ENCODE measurements at regions not wholly inside any gene's neighbourhood (a gene's known extent, or its start where the extent isn't known, plus 50 kb on each side); places are given as distances from the start of the nearest gene placed in this dataset.

DNA sequence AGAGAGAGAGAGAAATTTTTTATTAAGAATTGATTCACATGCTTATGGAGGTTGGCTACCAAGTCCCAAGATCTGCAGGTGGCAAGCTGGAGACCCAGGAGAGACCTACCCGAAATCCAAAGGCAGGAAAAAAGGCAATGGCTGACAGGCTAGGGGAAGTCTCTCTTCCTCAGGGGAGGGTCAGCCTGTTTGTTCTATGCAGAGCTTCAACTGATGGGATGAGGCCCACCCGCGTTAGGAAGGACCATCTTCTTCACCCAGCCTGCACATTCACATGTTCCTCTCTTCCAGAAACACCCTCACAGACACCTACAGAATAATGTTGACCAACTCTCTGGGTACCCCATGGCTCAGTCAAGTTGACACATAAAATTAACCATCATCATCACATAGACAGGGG lies 65.3 kb upstream of the SERP2 start (continued):
- TF ChIP-seq, protein P1, sequence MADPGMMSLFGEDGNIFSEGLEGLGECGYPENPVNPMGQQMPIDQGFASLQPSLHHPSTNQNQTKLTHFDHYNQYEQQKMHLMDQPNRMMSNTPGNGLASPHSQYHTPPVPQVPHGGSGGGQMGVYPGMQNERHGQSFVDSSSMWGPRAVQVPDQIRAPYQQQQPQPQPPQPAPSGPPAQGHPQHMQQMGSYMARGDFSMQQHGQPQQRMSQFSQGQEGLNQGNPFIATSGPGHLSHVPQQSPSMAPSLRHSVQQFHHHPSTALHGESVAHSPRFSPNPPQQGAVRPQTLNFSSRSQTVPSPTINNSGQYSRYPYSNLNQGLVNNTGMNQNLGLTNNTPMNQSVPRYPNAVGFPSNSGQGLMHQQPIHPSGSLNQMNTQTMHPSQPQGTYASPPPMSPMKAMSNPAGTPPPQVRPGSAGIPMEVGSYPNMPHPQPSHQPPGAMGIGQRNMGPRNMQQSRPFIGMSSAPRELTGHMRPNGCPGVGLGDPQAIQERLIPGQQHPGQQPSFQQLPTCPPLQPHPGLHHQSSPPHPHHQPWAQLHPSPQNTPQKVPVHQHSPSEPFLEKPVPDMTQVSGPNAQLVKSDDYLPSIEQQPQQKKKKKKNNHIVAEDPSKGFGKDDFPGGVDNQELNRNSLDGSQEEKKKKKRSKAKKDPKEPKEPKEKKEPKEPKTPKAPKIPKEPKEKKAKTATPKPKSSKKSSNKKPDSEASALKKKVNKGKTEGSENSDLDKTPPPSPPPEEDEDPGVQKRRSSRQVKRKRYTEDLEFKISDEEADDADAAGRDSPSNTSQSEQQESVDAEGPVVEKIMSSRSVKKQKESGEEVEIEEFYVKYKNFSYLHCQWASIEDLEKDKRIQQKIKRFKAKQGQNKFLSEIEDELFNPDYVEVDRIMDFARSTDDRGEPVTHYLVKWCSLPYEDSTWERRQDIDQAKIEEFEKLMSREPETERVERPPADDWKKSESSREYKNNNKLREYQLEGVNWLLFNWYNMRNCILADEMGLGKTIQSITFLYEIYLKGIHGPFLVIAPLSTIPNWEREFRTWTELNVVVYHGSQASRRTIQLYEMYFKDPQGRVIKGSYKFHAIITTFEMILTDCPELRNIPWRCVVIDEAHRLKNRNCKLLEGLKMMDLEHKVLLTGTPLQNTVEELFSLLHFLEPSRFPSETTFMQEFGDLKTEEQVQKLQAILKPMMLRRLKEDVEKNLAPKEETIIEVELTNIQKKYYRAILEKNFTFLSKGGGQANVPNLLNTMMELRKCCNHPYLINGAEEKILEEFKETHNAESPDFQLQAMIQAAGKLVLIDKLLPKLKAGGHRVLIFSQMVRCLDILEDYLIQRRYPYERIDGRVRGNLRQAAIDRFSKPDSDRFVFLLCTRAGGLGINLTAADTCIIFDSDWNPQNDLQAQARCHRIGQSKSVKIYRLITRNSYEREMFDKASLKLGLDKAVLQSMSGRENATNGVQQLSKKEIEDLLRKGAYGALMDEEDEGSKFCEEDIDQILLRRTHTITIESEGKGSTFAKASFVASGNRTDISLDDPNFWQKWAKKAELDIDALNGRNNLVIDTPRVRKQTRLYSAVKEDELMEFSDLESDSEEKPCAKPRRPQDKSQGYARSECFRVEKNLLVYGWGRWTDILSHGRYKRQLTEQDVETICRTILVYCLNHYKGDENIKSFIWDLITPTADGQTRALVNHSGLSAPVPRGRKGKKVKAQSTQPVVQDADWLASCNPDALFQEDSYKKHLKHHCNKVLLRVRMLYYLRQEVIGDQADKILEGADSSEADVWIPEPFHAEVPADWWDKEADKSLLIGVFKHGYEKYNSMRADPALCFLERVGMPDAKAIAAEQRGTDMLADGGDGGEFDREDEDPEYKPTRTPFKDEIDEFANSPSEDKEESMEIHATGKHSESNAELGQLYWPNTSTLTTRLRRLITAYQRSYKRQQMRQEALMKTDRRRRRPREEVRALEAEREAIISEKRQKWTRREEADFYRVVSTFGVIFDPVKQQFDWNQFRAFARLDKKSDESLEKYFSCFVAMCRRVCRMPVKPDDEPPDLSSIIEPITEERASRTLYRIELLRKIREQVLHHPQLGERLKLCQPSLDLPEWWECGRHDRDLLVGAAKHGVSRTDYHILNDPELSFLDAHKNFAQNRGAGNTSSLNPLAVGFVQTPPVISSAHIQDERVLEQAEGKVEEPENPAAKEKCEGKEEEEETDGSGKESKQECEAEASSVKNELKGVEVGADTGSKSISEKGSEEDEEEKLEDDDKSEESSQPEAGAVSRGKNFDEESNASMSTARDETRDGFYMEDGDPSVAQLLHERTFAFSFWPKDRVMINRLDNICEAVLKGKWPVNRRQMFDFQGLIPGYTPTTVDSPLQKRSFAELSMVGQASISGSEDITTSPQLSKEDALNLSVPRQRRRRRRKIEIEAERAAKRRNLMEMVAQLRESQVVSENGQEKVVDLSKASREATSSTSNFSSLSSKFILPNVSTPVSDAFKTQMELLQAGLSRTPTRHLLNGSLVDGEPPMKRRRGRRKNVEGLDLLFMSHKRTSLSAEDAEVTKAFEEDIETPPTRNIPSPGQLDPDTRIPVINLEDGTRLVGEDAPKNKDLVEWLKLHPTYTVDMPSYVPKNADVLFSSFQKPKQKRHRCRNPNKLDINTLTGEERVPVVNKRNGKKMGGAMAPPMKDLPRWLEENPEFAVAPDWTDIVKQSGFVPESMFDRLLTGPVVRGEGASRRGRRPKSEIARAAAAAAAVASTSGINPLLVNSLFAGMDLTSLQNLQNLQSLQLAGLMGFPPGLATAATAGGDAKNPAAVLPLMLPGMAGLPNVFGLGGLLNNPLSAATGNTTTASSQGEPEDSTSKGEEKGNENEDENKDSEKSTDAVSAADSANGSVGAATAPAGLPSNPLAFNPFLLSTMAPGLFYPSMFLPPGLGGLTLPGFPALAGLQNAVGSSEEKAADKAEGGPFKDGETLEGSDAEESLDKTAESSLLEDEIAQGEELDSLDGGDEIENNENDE (IDR thresholded peaks at IDR 0.05; ENCODE audit: insufficient replicate concordance, low read length) = no peak
- TF ChIP-seq TAF1 (IDR thresholded peaks at IDR 0.05; ENCODE audit: low read depth, low read length) (no peak), JUND (IDR thresholded peaks at IDR 0.05; ENCODE audit: low read length) (no peak), CHD2 (IDR thresholded peaks at IDR 0.05; ENCODE audit: low read length) (no peak), TAF7 (optimal IDR thresholded peaks at IDR 0.05; ENCODE audit: borderline replicate concordance, low read depth, low read length) (no peak), EZH2 (IDR thresholded peaks at IDR 0.05; ENCODE audit: low read depth, low read length, severe bottlenecking) (no peak), SP2 (IDR thresholded peaks at IDR 0.05; ENCODE audit: low read length) (no peak), TCF12 (IDR thresholded peaks at IDR 0.05; ENCODE audit: low read depth, low read length) (no peak)
- TF ChIP-seq, protein P2, sequence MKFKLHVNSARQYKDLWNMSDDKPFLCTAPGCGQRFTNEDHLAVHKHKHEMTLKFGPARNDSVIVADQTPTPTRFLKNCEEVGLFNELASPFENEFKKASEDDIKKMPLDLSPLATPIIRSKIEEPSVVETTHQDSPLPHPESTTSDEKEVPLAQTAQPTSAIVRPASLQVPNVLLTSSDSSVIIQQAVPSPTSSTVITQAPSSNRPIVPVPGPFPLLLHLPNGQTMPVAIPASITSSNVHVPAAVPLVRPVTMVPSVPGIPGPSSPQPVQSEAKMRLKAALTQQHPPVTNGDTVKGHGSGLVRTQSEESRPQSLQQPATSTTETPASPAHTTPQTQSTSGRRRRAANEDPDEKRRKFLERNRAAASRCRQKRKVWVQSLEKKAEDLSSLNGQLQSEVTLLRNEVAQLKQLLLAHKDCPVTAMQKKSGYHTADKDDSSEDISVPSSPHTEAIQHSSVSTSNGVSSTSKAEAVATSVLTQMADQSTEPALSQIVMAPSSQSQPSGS (IDR thresholded peaks at IDR 0.05; ENCODE audit: low read length) = no peak
- TF ChIP-seq, protein P3, sequence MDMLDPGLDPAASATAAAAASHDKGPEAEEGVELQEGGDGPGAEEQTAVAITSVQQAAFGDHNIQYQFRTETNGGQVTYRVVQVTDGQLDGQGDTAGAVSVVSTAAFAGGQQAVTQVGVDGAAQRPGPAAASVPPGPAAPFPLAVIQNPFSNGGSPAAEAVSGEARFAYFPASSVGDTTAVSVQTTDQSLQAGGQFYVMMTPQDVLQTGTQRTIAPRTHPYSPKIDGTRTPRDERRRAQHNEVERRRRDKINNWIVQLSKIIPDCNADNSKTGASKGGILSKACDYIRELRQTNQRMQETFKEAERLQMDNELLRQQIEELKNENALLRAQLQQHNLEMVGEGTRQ (IDR thresholded peaks at IDR 0.05; ENCODE audit: low read length) = no peak
